Tibial artery (tissue), 4 donors: ENCODE measurements at regions not wholly inside any gene's neighbourhood (a gene's known extent, or its start where the extent isn't known, plus 50 kb on each side); places are given as distances from the start of the nearest gene placed in this dataset.
"Not testable (repeated sequence)": the region's sequence is repeated elsewhere in the genome, so short reads cannot be mapped to it uniquely, and the experiment has no call there.

Experiments used
- DNase-seq, 2 donors: peaks; one replicate each; pipeline ENCODE4 v3.0.0-alpha.2; 2019
- H3K27ac ChIP-seq, 2 donors: fragments of 200-600 bp; sonication (generic) in 1 of 2; 1 replicate in 1 of 2; 2 replicates in 1 of 2; pipeline ENCODE4 v1.5.1; 2018 to 2019; ENCODE audit warnings: mild to moderate bottlenecking in 1 of 2
- H3K27me3 ChIP-seq, 2 donors: fragments of 200-600 bp; sonication (generic) in 1 of 2; one replicate each; pipeline versions ENCODE4 v1.5.1 to v1.6.0; 2016 to 2019
- H3K36me3 ChIP-seq, 3 donors: fragments of 200-600 bp; sonication (generic) in 2 of 3; one replicate each; pipeline ENCODE4 v1.5.1; 2016 to 2019; ENCODE audit warnings: mild to moderate bottlenecking in 2 of 3
- H3K4me1 ChIP-seq, 4 donors: fragments of 200-600 bp; sonication (generic) in 2 of 4; 1 replicate in 3 of 4; 2 replicates in 1 of 4; pipeline ENCODE4 v1.5.1; 2016 to 2019
- H3K4me3 ChIP-seq, 2 donors: fragments of 200-600 bp; sonication (generic) in 1 of 2; 1 replicate in 1 of 2; 2 replicates in 1 of 2; pipeline ENCODE4 v1.5.1; 2018 to 2019; ENCODE audit warnings: mild to moderate bottlenecking in 2 of 2
- H3K9me3 ChIP-seq, 3 donors: fragments of 200-600 bp; sonication (generic) in 1 of 3; one replicate each; pipeline ENCODE4 v1.5.1; 2016 to 2019
- CTCF ChIP-seq, 2 experiments: fragments of 200-600 bp in 1 of 2; fragments of 450-650 bp in 1 of 2; IDR thresholded peaks; one replicate each; pipeline ENCODE4 v1.5.1; 2017 to 2019; ENCODE audit warnings: antibody characterized with exemption in 2 of 2, mild to moderate bottlenecking in 1 of 2, moderate library complexity in 1 of 2
- intact Hi-C: fragments of 100-400 bp; cut with DNase I; formaldehyde crosslinking; loops from one replicate; pipeline ENCODE4 v1.15.0; 2023; ENCODE audit warnings: low total_unique reads

- intact Hi-C loops = no loop called here
- DNase-seq = no peak
- Histone ChIP-seq H3K4me1 (no peaks in the 10 kb centered on the region), H3K4me3 (no peak overlapping the region), H3K9me3 (no peaks in the 10 kb centered on the region), H3K27me3 (no peaks in the 10 kb centered on the region), H3K27ac (no peak overlapping the region), H3K36me3 (no peaks in the 10 kb centered on the region)
- TF ChIP-seq CTCF (IDR thresholded peaks at IDR 0.05) = no peak
Measured at GRCh38 chr3:147117631-147118030, 288.7 kb downstream of the ZIC4 start.

- H3K27ac ChIP-seq = no peak overlapping the region
- TF ChIP-seq CTCF (IDR thresholded peaks at IDR 0.05) = no peak
- H3K9me3 ChIP-seq = no peaks in the 10 kb centered on the region
- intact Hi-C loops = no loop called here
- H3K27me3 ChIP-seq = no peaks in the 10 kb centered on the region
- DNase-seq = no peak
- H3K4me1 ChIP-seq = no peaks in the 10 kb centered on the region
- no peak overlapping the region for H3K4me3 ChIP-seq
- H3K36me3 ChIP-seq = no peaks in the 10 kb centered on the region
Measured at GRCh38 chr3:147113293-147114044, 292.9 kb downstream of the ZIC4 start.

GRCh38 chr3:147099076-147099475 lies 307.3 kb downstream of the ZIC4 start:
- intact Hi-C loops = no loop called here

GRCh38 chr3:147090461-147090860 lies 315.9 kb downstream of the ZIC4 start:
- intact Hi-C loops = no loop called here
- no peak for TF ChIP-seq CTCF (IDR thresholded peaks at IDR 0.05)
- Histone ChIP-seq H3K9me3 (no peaks in the 10 kb centered on the region), H3K4me1 (no peaks in the 10 kb centered on the region), H3K36me3 (no peaks in the 10 kb centered on the region), H3K27ac (no peak overlapping the region), H3K4me3 (no peak overlapping the region), H3K27me3 (no peaks in the 10 kb centered on the region)
- no peak for DNase-seq

More at GRCh38 chr3:147099076-147099475, 307.3 kb downstream of the ZIC4 start:
- Histone ChIP-seq H3K36me3 (no peaks in the 10 kb centered on the region), H3K9me3 (no peaks in the 10 kb centered on the region), H3K27me3 (no peaks in the 10 kb centered on the region), H3K27ac (no peak overlapping the region), H3K4me3 (no peak overlapping the region), H3K4me1 (no peaks in the 10 kb centered on the region)
- TF ChIP-seq CTCF (IDR thresholded peaks at IDR 0.05) = no peak
- DNase-seq = no peak

GRCh38 chr3:147089286-147089685 lies 317.1 kb downstream of the ZIC4 start:
- intact Hi-C loops = no loop called here
- Histone ChIP-seq H3K4me3 (no peak overlapping the region), H3K27me3 (no peaks in the 10 kb centered on the region), H3K9me3 (no peaks in the 10 kb centered on the region), H3K27ac (no peak overlapping the region), H3K4me1 (no peaks in the 10 kb centered on the region), H3K36me3 (no peaks in the 10 kb centered on the region)
- no peak for TF ChIP-seq CTCF (IDR thresholded peaks at IDR 0.05)
- no peak for DNase-seq

GRCh38 chr3:147059500-147059899 lies 346.8 kb downstream of the ZIC4 start:
- H3K27me3 ChIP-seq, DNase-seq, H3K4me1 ChIP-seq, H3K4me3 ChIP-seq, intact Hi-C loops, H3K9me3 ChIP-seq, H3K27ac ChIP-seq, H3K36me3 ChIP-seq: not testable (repeated sequence)
